Suprapubic skin (tissue), 4 donors: ENCODE measurements at regions not wholly inside any gene's neighbourhood (a gene's known extent, or its start where the extent isn't known, plus 50 kb on each side); places are given as distances from the start of the nearest gene placed in this dataset.

Experiments used
- DNase-seq, 2 donors: peaks; one replicate each; pipeline ENCODE4 v3.0.0-alpha.2; 2019; ENCODE audit warnings: low spot score in 2 of 2
- H3K27ac ChIP-seq: fragments of 200-600 bp; sonication (generic); one replicate; pipeline ENCODE4 v1.5.1; 2019
- H3K27me3 ChIP-seq: fragments of 200-600 bp; sonication (generic); one replicate; pipeline ENCODE4 v1.5.1; 2019
- H3K36me3 ChIP-seq: fragments of 200-600 bp; sonication (generic); one replicate; pipeline ENCODE4 v1.5.1; 2019
- H3K4me1 ChIP-seq: fragments of 200-600 bp; sonication (generic); one replicate; pipeline ENCODE4 v1.5.1; 2019
- H3K4me3 ChIP-seq: fragments of 200-600 bp; sonication (generic); one replicate; pipeline ENCODE4 v1.5.1; 2019; ENCODE audit warnings: mild to moderate bottlenecking
- H3K9me3 ChIP-seq: fragments of 200-600 bp; sonication (generic); one replicate; pipeline ENCODE4 v1.5.1; 2019
- EP300 ChIP-seq: sonication (generic); formaldehyde crosslinking; IDR thresholded peaks from one replicate; pipeline ENCODE4 v1.6.1; 2017; ENCODE audit warnings: antibody characterized with exemption
- POLR2A ChIP-seq, 2 donors: fragments of 450-650 bp; IDR thresholded peaks; one replicate each; pipeline ENCODE4 v1.6.1; 2017; ENCODE audit warnings: antibody characterized with exemption in 2 of 2, mild to moderate bottlenecking in 2 of 2, moderate library complexity in 2 of 2
- POLR2AphosphoS5 ChIP-seq, 3 donors: sonication (generic); formaldehyde crosslinking; IDR thresholded peaks; one replicate each; pipeline ENCODE4 v1.6.1; 2017; ENCODE audit warnings: antibody characterized with exemption in 3 of 3
- WGBS: methylation state at CpG from one replicate; pipeline ENCODE4 v1.1.5; 2018; 5-methylcytosine and 5-hydroxymethylcytosine counted together
- TF ChIP-seq, protein P1 (sequence below), 2 donors: fragments of 200-600 bp in 1 of 2; fragments of 450-650 bp in 1 of 2; sonication (generic) in 1 of 2; IDR thresholded peaks; one replicate each; pipeline ENCODE4 v1.5.1; 2016 to 2019; ENCODE audit warnings: antibody characterized with exemption in 2 of 2, mild to moderate bottlenecking in 1 of 2, moderate library complexity in 1 of 2

DNA sequence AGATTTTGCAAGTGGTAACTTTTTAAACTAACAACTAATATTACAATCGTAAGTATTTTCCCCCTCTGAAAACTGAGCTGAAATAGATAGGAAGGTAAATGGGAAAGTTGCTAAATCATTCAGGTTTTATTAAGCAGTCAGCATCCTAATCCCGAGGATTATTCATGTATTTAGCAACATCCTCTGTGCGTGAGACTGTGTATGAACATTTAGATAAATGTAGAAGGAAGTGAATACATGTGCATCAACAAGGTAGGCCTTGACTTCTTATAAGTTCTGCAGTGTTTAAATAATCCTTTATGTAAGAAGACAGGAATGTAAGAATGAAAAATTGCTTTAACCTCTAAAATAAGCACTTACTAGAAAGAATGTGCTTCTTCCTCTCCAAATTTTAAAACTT is 745.9 kb upstream of the TENM4 start:
- H3K4me3 ChIP-seq = no peak overlapping the region
- no peak overlapping the region for H3K27ac ChIP-seq
- no peak for TF ChIP-seq POLR2AphosphoS5 (IDR thresholded peaks at IDR 0.05)
- TF ChIP-seq, protein P1, sequence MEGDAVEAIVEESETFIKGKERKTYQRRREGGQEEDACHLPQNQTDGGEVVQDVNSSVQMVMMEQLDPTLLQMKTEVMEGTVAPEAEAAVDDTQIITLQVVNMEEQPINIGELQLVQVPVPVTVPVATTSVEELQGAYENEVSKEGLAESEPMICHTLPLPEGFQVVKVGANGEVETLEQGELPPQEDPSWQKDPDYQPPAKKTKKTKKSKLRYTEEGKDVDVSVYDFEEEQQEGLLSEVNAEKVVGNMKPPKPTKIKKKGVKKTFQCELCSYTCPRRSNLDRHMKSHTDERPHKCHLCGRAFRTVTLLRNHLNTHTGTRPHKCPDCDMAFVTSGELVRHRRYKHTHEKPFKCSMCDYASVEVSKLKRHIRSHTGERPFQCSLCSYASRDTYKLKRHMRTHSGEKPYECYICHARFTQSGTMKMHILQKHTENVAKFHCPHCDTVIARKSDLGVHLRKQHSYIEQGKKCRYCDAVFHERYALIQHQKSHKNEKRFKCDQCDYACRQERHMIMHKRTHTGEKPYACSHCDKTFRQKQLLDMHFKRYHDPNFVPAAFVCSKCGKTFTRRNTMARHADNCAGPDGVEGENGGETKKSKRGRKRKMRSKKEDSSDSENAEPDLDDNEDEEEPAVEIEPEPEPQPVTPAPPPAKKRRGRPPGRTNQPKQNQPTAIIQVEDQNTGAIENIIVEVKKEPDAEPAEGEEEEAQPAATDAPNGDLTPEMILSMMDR (IDR thresholded peaks at IDR 0.05) = no peak
- no peak for TF ChIP-seq EP300
- no peak for TF ChIP-seq POLR2A (IDR thresholded peaks at IDR 0.05)
- no peaks in the 10 kb centered on the region for H3K27me3 ChIP-seq
- no peak for DNase-seq
- no peaks in the 10 kb centered on the region for H3K9me3 ChIP-seq
- WGBS = 80% methylated on average over 3 of the region's 3 CpGs
- no peaks in the 10 kb centered on the region for H3K36me3 ChIP-seq
- no peaks in the 10 kb centered on the region for H3K4me1 ChIP-seq

DNA sequence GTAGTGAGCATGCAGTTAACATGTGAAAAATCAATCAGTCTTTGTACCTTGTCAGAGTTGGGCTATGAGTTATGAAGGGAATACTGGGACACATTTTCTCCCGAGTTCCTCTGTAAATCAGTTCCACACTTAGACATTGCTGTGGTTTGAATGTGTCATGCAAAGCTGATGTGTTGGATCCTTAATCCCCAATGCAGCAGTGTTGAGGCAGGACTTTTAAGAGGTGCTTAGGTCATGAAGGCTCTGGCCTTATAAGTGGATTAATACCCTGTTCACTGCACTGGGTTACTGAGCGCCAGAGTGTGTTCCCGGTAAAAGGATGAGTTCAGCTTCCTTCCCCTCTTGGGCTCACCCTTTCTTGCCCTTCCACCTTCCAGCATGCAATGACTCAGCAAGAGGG is 742.1 kb upstream of the TENM4 start:
- H3K27ac ChIP-seq = no peak overlapping the region
- H3K36me3 ChIP-seq = no peaks in the 10 kb centered on the region
- H3K27me3 ChIP-seq = no peaks in the 10 kb centered on the region
- no peaks in the 10 kb centered on the region for H3K4me1 ChIP-seq
- H3K4me3 ChIP-seq = no peak overlapping the region
- 70% methylated on average over 3 of the region's 3 CpGs for WGBS
- no peak for TF ChIP-seq POLR2A (IDR thresholded peaks at IDR 0.05)
- TF ChIP-seq POLR2AphosphoS5 (IDR thresholded peaks at IDR 0.05) = no peak
- TF ChIP-seq, protein P1 (IDR thresholded peaks at IDR 0.05) = no peak
- TF ChIP-seq EP300 = no peak
- DNase-seq = no peak
- no peaks in the 10 kb centered on the region for H3K9me3 ChIP-seq

DNA sequence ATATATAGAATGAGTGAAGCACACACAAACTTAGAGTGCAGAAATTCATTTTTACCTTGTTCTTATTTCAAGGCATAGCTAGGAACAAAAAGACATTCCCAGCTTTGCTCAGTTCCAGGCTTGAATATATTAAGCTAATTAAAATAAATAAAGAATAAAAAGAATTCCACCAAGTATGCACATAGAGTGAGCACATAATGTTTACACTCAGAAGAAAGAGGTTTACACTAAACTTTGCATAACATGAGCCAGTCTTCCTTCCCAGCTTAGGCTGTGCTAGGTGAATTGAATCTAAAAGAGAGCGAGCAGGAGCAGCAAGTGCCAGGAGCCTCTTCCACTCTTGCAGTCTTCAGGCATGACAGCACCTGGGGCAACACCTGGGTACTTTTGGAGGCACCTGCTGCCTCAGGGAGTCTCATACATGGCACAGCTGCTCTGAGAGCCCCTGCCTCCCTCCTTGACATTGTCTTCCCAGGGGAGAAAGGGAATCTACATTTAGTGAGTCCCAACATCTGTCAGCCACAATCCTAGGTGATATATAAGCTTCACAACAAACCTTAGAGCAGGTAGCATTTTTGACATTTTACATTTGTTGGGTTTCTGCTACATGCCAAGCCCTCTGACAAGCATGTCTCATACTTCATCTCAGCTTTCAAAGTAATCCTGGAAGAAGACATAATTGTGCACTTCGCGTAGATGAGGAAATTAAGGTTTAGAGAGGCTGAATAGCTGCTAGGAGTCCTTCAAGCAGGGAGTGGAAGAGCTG is 732.7 kb upstream of the TENM4 start:
- no peak overlapping the region for H3K4me3 ChIP-seq
- H3K36me3 ChIP-seq = no peaks in the 10 kb centered on the region
- no peak for DNase-seq
- TF ChIP-seq EP300 = no peak
- TF ChIP-seq, protein P1 (IDR thresholded peaks at IDR 0.05) = no peak
- no peak for TF ChIP-seq POLR2AphosphoS5 (IDR thresholded peaks at IDR 0.05)
- TF ChIP-seq POLR2A (IDR thresholded peaks at IDR 0.05) = no peak
- WGBS = 81% methylated on average over 3 of the region's 3 CpGs
- no peaks in the 10 kb centered on the region for H3K27me3 ChIP-seq
- no peaks in the 10 kb centered on the region for H3K9me3 ChIP-seq
- H3K27ac ChIP-seq = no peak overlapping the region
- no peaks in the 10 kb centered on the region for H3K4me1 ChIP-seq

DNA sequence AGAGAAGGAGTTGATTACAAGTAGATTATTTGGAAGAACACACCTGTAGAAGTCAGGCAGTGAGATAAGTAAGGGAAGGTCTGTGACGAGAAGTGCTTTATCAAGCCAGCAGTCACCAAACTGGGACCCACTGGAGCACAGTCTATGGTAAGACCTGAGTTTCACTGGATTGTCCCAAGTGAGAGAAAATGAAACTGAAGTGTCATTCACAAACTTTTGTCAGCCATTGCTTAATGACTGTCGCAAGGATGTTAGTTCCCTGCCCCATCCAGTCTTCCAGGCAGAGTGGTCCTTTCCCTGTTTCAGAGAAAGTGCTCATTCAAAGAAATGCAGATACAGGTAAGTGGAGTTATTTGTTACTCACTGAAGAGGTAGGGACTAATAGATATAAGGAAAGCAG is 728.0 kb upstream of the TENM4 start:
- Histone ChIP-seq H3K4me1 (no peaks in the 10 kb centered on the region), H3K36me3 (no peaks in the 10 kb centered on the region), H3K27ac (no peak overlapping the region), H3K9me3 (no peaks in the 10 kb centered on the region), H3K27me3 (no peaks in the 10 kb centered on the region), H3K4me3 (no peak overlapping the region)
- no peak for TF ChIP-seq POLR2AphosphoS5 (IDR thresholded peaks at IDR 0.05)
- no peak for TF ChIP-seq EP300
- TF ChIP-seq POLR2A (IDR thresholded peaks at IDR 0.05) = no peak
- TF ChIP-seq, protein P1 (IDR thresholded peaks at IDR 0.05) = no peak
- DNase-seq = no peak
- WGBS = 86% methylated on average over 2 of the region's 2 CpGs

DNA sequence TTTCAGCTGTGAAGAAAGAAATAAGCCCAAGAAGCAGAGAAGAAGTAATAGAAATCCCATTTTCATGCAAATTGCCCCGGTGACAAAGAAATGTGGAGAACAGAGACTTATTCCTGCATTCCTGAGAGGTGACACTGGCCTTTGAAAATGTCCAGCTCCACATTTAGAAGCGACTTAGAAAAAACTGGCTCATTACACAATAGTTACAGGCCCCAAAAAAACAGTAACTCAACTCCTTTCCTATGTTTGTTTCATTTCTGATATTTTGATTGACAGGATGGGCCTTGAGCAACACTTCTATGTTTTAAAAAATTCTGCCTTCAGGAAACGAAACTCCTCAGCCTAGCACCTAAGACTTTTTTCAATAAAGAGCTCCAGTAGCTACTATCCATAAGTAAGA is 726.9 kb upstream of the TENM4 start:
- 48% methylated on average over 3 of the region's 3 CpGs for WGBS

More for the DNA sequence above, 726.9 kb upstream of the TENM4 start:
- Histone ChIP-seq H3K4me3 (no peak overlapping the region), H3K9me3 (no peaks in the 10 kb centered on the region), H3K36me3 (no peaks in the 10 kb centered on the region), H3K4me1 (no peaks in the 10 kb centered on the region), H3K27me3 (no peaks in the 10 kb centered on the region), H3K27ac (no peak overlapping the region)
- TF ChIP-seq, protein P1 (IDR thresholded peaks at IDR 0.05) = no peak
- no peak for TF ChIP-seq POLR2A (IDR thresholded peaks at IDR 0.05)
- TF ChIP-seq POLR2AphosphoS5 (IDR thresholded peaks at IDR 0.05) = no peak
- no peak for TF ChIP-seq EP300
- DNase-seq = no peak
